ENCODE measurements at regions not wholly inside any gene's neighbourhood (a gene's known extent, or its start where the extent isn't known, plus 50 kb on each side); places are given as distances from the start of the nearest gene placed in this dataset.
A peak's percentile ranks its signal among the peaks of the same experiment; 100 is the strongest.

DNA sequence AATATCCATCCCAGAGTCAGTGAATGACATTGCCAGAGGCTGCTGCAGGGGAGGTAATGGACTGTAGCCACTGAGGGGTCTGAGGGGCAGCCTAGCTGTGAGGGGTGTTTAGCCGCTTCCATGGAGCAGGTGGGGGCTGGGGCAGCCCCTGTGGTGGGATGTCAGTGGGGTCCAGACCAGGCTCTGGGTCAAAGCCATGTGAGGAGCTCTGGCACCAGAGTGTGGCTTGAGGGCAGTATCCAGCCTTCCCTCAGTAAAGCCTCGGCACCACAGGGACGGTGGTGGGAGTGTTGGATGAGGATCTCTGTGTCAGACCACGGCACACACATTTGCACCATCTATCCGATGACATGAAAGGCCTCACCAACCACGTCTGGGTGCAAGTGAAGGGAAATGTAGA lies 85.0 kb downstream of the INHBB start:
- H3K9me3 Mint-ChIP-seq, result peaks cover 0 to 2% (median 0%) of the 10 kb centered on the region in 7 donors
- no peaks in the 10 kb centered on the region for H3K36me3 Mint-ChIP-seq
- no peak overlapping the region for H3K27ac Mint-ChIP-seq
- ATAC-seq (ENCODE audit: low read depth in 2 of 2) (no peak), DNase-seq (no peak)
- peaks cover 0 to 35% (median 9%) of the 10 kb centered on the region in 3 donors for H3K27me3 Mint-ChIP-seq
- H3K4me1 Mint-ChIP-seq, result no peaks in the 10 kb centered on the region
- no peak overlapping the region for H3K4me3 Mint-ChIP-seq

- no peak overlapping the region for H3K4me3 Mint-ChIP-seq
- H3K27me3 Mint-ChIP-seq, result peaks cover under 1 to 34% (median 14%) of the 10 kb centered on the region in 3 donors
- H3K9me3 Mint-ChIP-seq, result peaks cover 0 to 2% (median 0%) of the 10 kb centered on the region in 7 donors
- H3K27ac Mint-ChIP-seq, result no peak overlapping the region
- H3K4me1 Mint-ChIP-seq, result no peaks in the 10 kb centered on the region
- no peaks in the 10 kb centered on the region for H3K36me3 Mint-ChIP-seq
- ATAC-seq (ENCODE audit: low read depth in 2 of 2) (no peak), DNase-seq (no peak)
These were observed 85.7 kb downstream of the INHBB start for GRCh38 chr2:120431386-120432292.

DNA sequence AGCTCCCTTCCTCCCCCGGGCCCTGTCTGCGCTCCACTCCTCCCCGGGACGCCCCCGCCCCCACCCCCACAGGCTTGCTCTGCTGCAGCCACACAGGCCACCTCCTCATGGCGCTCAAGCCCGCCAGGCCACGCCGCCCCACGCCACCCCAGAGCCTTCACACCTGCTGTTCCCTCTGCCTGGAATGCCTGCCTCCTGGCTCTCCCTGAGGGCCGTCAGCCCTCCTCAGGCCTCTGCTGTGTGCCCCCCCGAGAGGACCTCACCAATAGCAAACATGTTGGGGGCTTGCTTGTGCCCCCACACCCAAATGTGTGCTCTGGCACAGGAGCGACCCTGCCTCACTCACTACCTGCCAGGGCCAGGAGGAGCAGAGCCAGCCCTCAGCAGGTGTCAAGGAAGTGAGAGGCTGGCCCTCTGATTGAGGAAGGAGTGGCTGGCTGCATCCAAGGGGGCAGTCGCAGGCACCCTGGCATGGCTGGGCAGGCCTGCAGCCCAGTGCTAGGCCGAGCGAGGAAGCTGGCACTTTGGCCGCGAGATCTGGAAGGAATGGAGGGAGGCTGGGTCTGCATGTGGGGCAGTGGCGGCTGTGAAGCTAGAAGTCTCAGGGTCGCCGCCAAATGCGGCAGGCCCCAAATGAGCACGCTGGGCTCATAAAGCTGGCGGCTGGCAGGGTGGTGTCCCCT lies 86.5 kb downstream of the INHBB start:
- H3K36me3 Mint-ChIP-seq, result no peaks in the 10 kb centered on the region
- DNase-seq, result no peak
- H3K9me3 Mint-ChIP-seq, result peaks cover 0 to 2% (median 0%) of the 10 kb centered on the region in 7 donors
- no peak overlapping the region for H3K27ac Mint-ChIP-seq
- H3K27me3 Mint-ChIP-seq, result peaks cover 7 to 32% (median 21%) of the 10 kb centered on the region in 3 donors
- H3K4me3 Mint-ChIP-seq, result no peak overlapping the region
- no peaks in the 10 kb centered on the region for H3K4me1 Mint-ChIP-seq
- no peak for ATAC-seq (ENCODE audit: low read depth in 2 of 2)

- Mint-ChIP-seq H3K27me3 (peaks cover 10 to 32% (median 22%) of the 10 kb centered on the region in 3 donors), H3K4me3 (no peak overlapping the region), H3K9me3 (peaks cover 0 to 1% (median 0%) of the 10 kb centered on the region in 7 donors), H3K4me1 (no peaks in the 10 kb centered on the region), H3K36me3 (no peaks in the 10 kb centered on the region), H3K27ac (no peak overlapping the region)
- ATAC-seq (ENCODE audit: low read depth in 2 of 2) (no peak), DNase-seq (no peak)
These were observed 87.3 kb downstream of the INHBB start for GRCh38 chr2:120432976-120433815.

DNA sequence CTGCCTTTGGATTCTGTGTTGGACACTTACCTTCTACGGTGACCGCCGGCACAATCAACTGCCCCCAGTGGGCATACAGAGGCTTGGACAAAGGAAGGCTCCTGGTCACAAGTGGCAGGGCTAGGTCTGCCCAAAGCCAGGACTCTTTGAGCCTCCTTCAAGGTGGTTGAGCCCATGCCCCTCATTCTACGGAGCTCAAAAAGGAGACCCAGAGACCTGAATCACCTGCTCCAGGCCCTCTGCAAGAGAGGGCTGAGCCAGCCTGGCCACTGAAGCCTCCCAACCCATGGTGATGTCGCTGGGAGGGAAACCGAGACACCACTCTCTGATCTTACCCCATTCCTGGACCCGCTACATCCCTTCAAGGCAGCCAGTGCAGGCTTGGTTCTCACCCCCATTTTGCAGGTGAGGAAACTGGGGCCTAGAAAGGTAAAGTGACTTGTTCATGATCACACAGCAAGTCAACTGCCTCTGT lies 87.9 kb downstream of the INHBB start:
- no peak overlapping the region for H3K4me3 Mint-ChIP-seq

DNA sequence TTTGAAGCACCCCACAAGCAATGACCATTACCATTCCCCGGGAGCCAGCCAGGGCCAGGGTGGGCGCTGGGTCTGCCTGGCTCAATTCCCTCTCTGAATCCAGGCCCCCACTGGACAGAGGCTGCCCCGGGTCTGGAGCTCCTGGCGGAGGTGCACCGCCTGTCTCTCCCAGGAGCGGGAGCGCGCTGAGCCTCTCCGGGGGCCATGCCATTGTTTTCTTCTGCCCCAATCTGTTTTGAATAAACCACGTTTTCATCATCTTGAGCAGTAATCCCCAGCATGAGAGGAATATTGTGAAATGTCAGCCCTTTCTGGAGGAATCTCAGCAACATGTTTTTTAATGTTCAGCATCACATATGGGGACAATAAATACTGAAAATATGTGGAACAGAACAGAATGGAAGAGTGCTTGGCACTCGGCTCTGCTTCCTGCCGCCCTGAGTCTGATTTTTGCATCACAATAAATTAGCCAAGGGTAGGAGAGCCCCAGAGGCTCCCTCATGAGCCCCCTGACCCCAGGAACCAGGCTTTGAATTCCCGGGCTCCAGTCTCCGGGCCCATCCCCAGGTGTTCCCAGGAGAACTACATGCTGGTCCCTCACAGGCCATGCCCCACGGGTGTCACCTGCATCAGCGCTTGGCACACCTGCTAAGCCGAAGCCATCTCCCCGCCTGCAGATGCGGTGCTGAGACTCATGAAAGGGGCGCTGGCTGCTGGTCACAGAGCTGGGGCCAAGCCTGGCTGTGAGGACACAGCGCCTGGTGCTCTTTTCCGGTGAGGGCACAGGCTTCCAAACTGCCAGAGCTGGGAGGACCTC lies 88.8 kb downstream of the INHBB start:
- no peak overlapping the region for H3K27ac Mint-ChIP-seq

More for the DNA sequence above, 87.9 kb downstream of the INHBB start:
- H3K36me3 Mint-ChIP-seq, result no peaks in the 10 kb centered on the region
- ATAC-seq (ENCODE audit: low read depth in 2 of 2) (no peak), DNase-seq (no peak)
- no peaks in the 10 kb centered on the region for H3K9me3 Mint-ChIP-seq
- H3K27me3 Mint-ChIP-seq, result peaks cover 14 to 28% (median 26%) of the 10 kb centered on the region in 3 donors
- H3K27ac Mint-ChIP-seq, result no peak overlapping the region
- no peaks in the 10 kb centered on the region for H3K4me1 Mint-ChIP-seq

DNA sequence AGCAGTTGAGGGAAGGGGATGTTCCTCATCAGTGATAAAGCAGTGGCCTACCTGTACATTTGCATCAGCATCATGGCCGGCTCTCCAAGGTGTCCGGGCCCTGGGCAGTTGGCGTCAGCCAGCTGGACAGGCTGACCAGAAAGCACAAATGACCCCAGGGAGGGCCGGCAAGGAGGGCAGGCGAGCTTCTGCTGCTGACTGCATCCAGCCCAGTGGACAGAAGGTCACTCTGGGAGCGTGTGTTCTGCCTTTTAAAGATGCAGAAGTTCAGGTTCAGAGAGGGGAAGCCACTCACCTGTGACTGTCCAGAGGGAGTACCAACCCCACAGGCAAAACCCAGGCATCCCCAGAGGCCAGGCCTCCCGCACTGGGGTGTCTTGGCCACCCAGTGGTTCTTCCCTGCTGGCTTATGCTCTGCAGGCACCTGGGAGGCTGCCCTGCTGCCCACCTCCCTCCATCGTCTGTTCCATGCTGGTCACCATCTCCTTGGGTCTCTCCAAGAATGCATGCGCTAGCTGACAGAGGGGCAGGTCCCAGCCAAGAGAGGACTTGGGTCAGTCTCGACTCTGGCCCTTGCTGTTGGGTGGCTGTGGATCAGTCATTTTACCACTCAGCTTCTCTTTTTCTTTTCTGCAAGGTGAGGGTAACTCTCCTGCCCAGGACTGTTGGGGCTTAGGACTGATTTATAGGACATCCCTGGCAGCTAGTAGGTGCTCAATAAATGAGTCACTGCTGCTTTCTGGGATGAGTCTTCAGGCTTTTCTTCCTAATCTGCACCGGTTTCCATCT lies 89.9 kb downstream of the INHBB start:
- H3K4me3 Mint-ChIP-seq, result no peak overlapping the region
- no peak for DNase-seq

More for the DNA sequence above, 88.8 kb downstream of the INHBB start:
- no peak overlapping the region for H3K4me3 Mint-ChIP-seq
- DNase-seq, result no peak
- no peaks in the 10 kb centered on the region for H3K4me1 Mint-ChIP-seq
- no peaks in the 10 kb centered on the region for H3K36me3 Mint-ChIP-seq
- ATAC-seq (ENCODE audit: low read depth in 2 of 2), result no peak
- peaks cover 22 to 32% (median 30%) of the 10 kb centered on the region in 3 donors for H3K27me3 Mint-ChIP-seq
- no peaks in the 10 kb centered on the region for H3K9me3 Mint-ChIP-seq

GRCh38 chr2:120436460-120436739 lies 90.5 kb downstream of the INHBB start:
- ATAC-seq (ENCODE audit: low read depth in 2 of 2) (no peak), DNase-seq (no peak)
- no peaks in the 10 kb centered on the region for H3K9me3 Mint-ChIP-seq
- peaks cover 26 to 42% (median 32%) of the 10 kb centered on the region in 3 donors for H3K27me3 Mint-ChIP-seq
- no peaks in the 10 kb centered on the region for H3K4me1 Mint-ChIP-seq
- H3K36me3 Mint-ChIP-seq, result no peaks in the 10 kb centered on the region
- no peak overlapping the region for H3K4me3 Mint-ChIP-seq
- H3K27ac Mint-ChIP-seq, result peak overlapping the region in 1 of 6 donors; percentile 54

More for the DNA sequence above, 89.9 kb downstream of the INHBB start:
- Mint-ChIP-seq H3K9me3 (no peaks in the 10 kb centered on the region), H3K4me1 (no peaks in the 10 kb centered on the region), H3K27ac (no peak overlapping the region), H3K36me3 (no peaks in the 10 kb centered on the region), H3K27me3 (peaks cover 26 to 36% (median 30%) of the 10 kb centered on the region in 3 donors)
- ATAC-seq (ENCODE audit: low read depth in 2 of 2), result no peak

- no peak for DNase-seq
- Mint-ChIP-seq H3K27ac (peak overlapping the region in 1 of 6 donors; percentile 58), H3K27me3 (peaks cover 26 to 48% (median 38%) of the 10 kb centered on the region in 3 donors), H3K4me3 (no peak overlapping the region), H3K4me1 (peaks cover 0 to 2% (median 0%) of the 10 kb centered on the region in 3 donors), H3K9me3 (no peaks in the 10 kb centered on the region), H3K36me3 (no peaks in the 10 kb centered on the region)
- no peak for ATAC-seq (ENCODE audit: low read depth in 2 of 2)
These were observed 91.1 kb downstream of the INHBB start for GRCh38 chr2:120436885-120437603.

GRCh38 chr2:120437604-120438000 lies 91.7 kb downstream of the INHBB start:
- H3K36me3 Mint-ChIP-seq, result no peaks in the 10 kb centered on the region
- H3K27ac Mint-ChIP-seq, result no peak overlapping the region
- no peak for ATAC-seq (ENCODE audit: low read depth in 2 of 2)
- no peak overlapping the region for H3K4me3 Mint-ChIP-seq
- peaks cover 30 to 54% (median 44%) of the 10 kb centered on the region in 3 donors for H3K27me3 Mint-ChIP-seq
- H3K9me3 Mint-ChIP-seq, result no peaks in the 10 kb centered on the region
- no peak for DNase-seq
- peaks cover 0 to 2% (median 0%) of the 10 kb centered on the region in 3 donors for H3K4me1 Mint-ChIP-seq

- Mint-ChIP-seq H3K36me3 (no peaks in the 10 kb centered on the region), H3K4me1 (peaks cover 2 to 6% (median 4%) of the 10 kb centered on the region in 3 donors), H3K9me3 (peaks cover 0 to 4% (median 0%) of the 10 kb centered on the region in 7 donors), H3K4me3 (no peak overlapping the region), H3K27ac (no peak overlapping the region), H3K27me3 (peaks cover 34 to 59% (median 53%) of the 10 kb centered on the region in 3 donors)
- DNase-seq (no peak), ATAC-seq (ENCODE audit: low read depth in 2 of 2) (no peak)
These were observed 92.5 kb downstream of the INHBB start for GRCh38 chr2:120438301-120439066.
